HepG2 (cell line): ENCODE measurements at regions not wholly inside any gene's neighbourhood (a gene's known extent, or its start where the extent isn't known, plus 50 kb on each side); places are given as distances from the start of the nearest gene placed in this dataset.

ENCODE experiments used
- ATAC-seq: fragments of 200-7000 bp; cut with Tn5 transposase; 3 replicates; pipeline ENCODE4 v1.9.1; 2020; ENCODE audit warnings: mild to moderate bottlenecking, moderate library complexity
- BruUV-seq: library from RNA; stranded (reverse); fragments of 400-500 nt; replicated peaks from 2 replicates; lab custom pipeline; 2021; lab: Mats Ljungman, UMichigan
- CTCF ChIA-PET: fragments of 300-600 bp; formaldehyde crosslinking; extraction: SDS; loops from one replicate; lab custom pipeline; 2021; ENCODE audit warnings: low total read pairs, inconsistent platforms, low intra/inter-chr PET ratio; lab: Yijun Ruan, JAX
- POLR2A ChIA-PET: fragments of 350-600 bp; sonication (Branson Sonifier 250); formaldehyde crosslinking; loops from one replicate; lab custom pipeline; 2020; ENCODE audit warnings: antibody characterized with exemption, inconsistent platforms; lab: Yijun Ruan, JAX
- DNase-seq: peaks from one replicate; pipeline ENCODE4 v3.0.0-alpha.2; 2015; ENCODE audit warnings: low spot score
- FAIRE-seq: peaks from 3 replicates; lab custom pipeline; 2011; peaks lifted over from hg19 to GRCh38; lab: Jason Lieb, UNC
- H2AFZ ChIP-seq: one replicate; pipeline ENCODE4 v1.6.1; 2011; ENCODE audit warnings: low read length, inconsistent platforms
- H3K27ac ChIP-seq: fragments of 300-600 bp; 3 replicates; pipeline ENCODE4 v1.8.0; 2011; ENCODE audit warnings: mixed run types, mild to moderate bottlenecking, mixed read lengths, low read length, inconsistent platforms; ENCODE audit not compliant: insufficient read depth; ENCODE audit errors: extremely low read length
- H3K27me3 ChIP-seq, 2 experiments: fragments of 200-600 bp in 1 of 2; 2 replicates in 1 of 2; 3 replicates in 1 of 2; pipeline versions ENCODE4 v1.6.0 to v1.8.0; 2011; ENCODE audit warnings: low read length in 2 of 2, mild to moderate bottlenecking in 2 of 2, moderate library complexity in 2 of 2, inconsistent platforms in 1 of 2; ENCODE audit not compliant: insufficient read depth in 2 of 2, control insufficient read depth in 1 of 2
- H3K36me3 ChIP-seq, 2 experiments: fragments of 200-600 bp in 1 of 2; replicated peaks in 1 of 2; 2 replicates in 1 of 2; 3 replicates in 1 of 2; pipeline versions ENCODE4 v1.5.1 to v1.8.0; 2011; ENCODE audit warnings: low read length in 2 of 2, inconsistent platforms in 1 of 2; ENCODE audit not compliant: insufficient read depth in 2 of 2, control insufficient read depth in 1 of 2
- H3K4me1 ChIP-seq: 2 replicates; pipeline ENCODE4 v1.5.1; 2012; ENCODE audit warnings: low read length, inconsistent platforms; ENCODE audit not compliant: insufficient read depth
- H3K4me2 ChIP-seq: 2 replicates; pipeline ENCODE4 v1.6.0; 2011; ENCODE audit warnings: low read depth, low read length, inconsistent platforms
- H3K4me3 ChIP-seq, 3 experiments: fragments of 200-600 bp in 1 of 3; sonication (generic), shearing (Covaris generic) in 1 of 3; replicated peaks in 1 of 3; 2 replicates each; pipeline ENCODE4 v1.5.1; 2011 to 2016; ENCODE audit warnings: low read length in 3 of 3, inconsistent platforms in 2 of 3, low read depth in 2 of 3, mild to moderate bottlenecking in 2 of 3, control low read depth in 1 of 3, mixed read lengths in 1 of 3; ENCODE audit not compliant: insufficient read depth in 1 of 3
- H3K79me2 ChIP-seq: one replicate; pipeline ENCODE4 v1.6.1; 2011; ENCODE audit warnings: low read length, inconsistent platforms; ENCODE audit not compliant: insufficient read depth
- H3K9ac ChIP-seq: 2 replicates; pipeline ENCODE4 v1.6.0; 2011; ENCODE audit warnings: mild to moderate bottlenecking, low read depth, low read length, inconsistent platforms; ENCODE audit not compliant: insufficient read depth
- H3K9me3 ChIP-seq: 2 replicates; pipeline ENCODE4 v1.5.1; 2012; ENCODE audit warnings: mild to moderate bottlenecking, low read length
- H4K20me1 ChIP-seq: 2 replicates; pipeline ENCODE4 v1.6.0; 2011; ENCODE audit warnings: inconsistent platforms, mild to moderate bottlenecking, low read length, moderate library complexity; ENCODE audit not compliant: insufficient read depth
- BRCA1 ChIP-seq: sonication (generic); formaldehyde crosslinking; IDR thresholded peaks from 2 replicates; pipeline ENCODE4 v1.4.0; 2020; ENCODE audit warnings: missing genetic modification reagents
- CCAR2 ChIP-seq: fragments of 200-400 bp; formaldehyde crosslinking; optimal IDR thresholded peaks from 2 replicates; pipeline ENCODE3; 2018; ENCODE audit warnings: low read depth, mild to moderate bottlenecking, low read length, moderate library complexity
- CREB1 ChIP-seq, 2 experiments: fragments of 450-650 bp in 1 of 2; IDR thresholded peaks; 2 replicates each; pipeline ENCODE4 v1.6.1; 2016 to 2017; ENCODE audit warnings: control low read depth in 1 of 2, mild to moderate bottlenecking in 1 of 2, missing compliant biosample characterization in 1 of 2, missing genetic modification characterization in 1 of 2
- EHMT2 ChIP-seq: fragments of 200-600 bp; sonication (generic); IDR thresholded peaks from 2 replicates; pipeline ENCODE4 v1.7.0; 2017; ENCODE audit warnings: antibody characterized with exemption, low read depth, low read length, borderline replicate concordance
- HDAC6 ChIP-seq: fragments of 200-600 bp; sonication (generic); IDR thresholded peaks from 2 replicates; pipeline ENCODE4 v1.7.0; 2017; ENCODE audit warnings: mild to moderate bottlenecking, antibody characterized with exemption, low read length, low read depth
- KDM4B ChIP-seq: sonication (generic); formaldehyde crosslinking; IDR thresholded peaks from 2 replicates; pipeline ENCODE4 v1.4.0; 2020; ENCODE audit warnings: missing genetic modification reagents
- NCOA1 ChIP-seq: sonication (generic); formaldehyde crosslinking; IDR thresholded peaks from 2 replicates; pipeline ENCODE4 v1.9.0; 2021; ENCODE audit warnings: missing genetic modification reagents
- NFE2 ChIP-seq: sonication (generic); formaldehyde crosslinking; IDR thresholded peaks from 2 replicates; pipeline ENCODE4 v1.4.0; 2020; ENCODE audit warnings: missing genetic modification reagents
- NFYB ChIP-seq: sonication (generic); formaldehyde crosslinking; IDR thresholded peaks from 2 replicates; pipeline ENCODE4 v1.4.0; 2020; ENCODE audit warnings: missing genetic modification reagents
- RBAK ChIP-seq: sonication (generic); formaldehyde crosslinking; IDR thresholded peaks from 2 replicates; pipeline ENCODE4 v1.5.1; 2020; ENCODE audit warnings: mild to moderate bottlenecking, missing genetic modification reagents
- ZNF460 ChIP-seq: sonication (generic); formaldehyde crosslinking; IDR thresholded peaks from 2 replicates; pipeline ENCODE4 v1.5.1; 2020; ENCODE audit warnings: missing genetic modification reagents, mild to moderate bottlenecking, borderline replicate concordance
- ZNF496 ChIP-seq: sonication (generic); formaldehyde crosslinking; IDR thresholded peaks from 2 replicates; pipeline ENCODE4 v1.8.1; 2023; ENCODE audit warnings: mild to moderate bottlenecking, moderate library complexity, missing genetic modification reagents; ENCODE audit not compliant: insufficient replicate concordance
- whole genome bisulfite sequencing: methylation state at CpG from one replicate; pipeline ENCODE4 v1.1.6; 2017; ENCODE audit warnings: low lambda C conversion rate; 5-methylcytosine and 5-hydroxymethylcytosine counted together
- in situ Hi-C: cut with HindIII; loops from 2 replicates; pipeline ENCODE4 v1.10.0; 2017; ENCODE audit warnings: low pct_unique_long_range_greater_than_20kb; ENCODE audit not compliant: extremely low pct_ligation_motif_present
- intact Hi-C: fragments of 100-400 bp; cut with micrococcal nuclease; formaldehyde crosslinking; loops from one replicate; pipeline ENCODE4 v1.10.0; 2022; ENCODE audit not compliant: unreplicated experiment
- TF ChIP-seq, protein P1 (sequence below): sonication (generic); formaldehyde crosslinking; IDR thresholded peaks from 2 replicates; pipeline ENCODE4 v1.9.0; 2021; ENCODE audit warnings: missing genetic modification reagents, borderline replicate concordance
- TF ChIP-seq, protein P2 (sequence below): IDR thresholded peaks from 2 replicates; pipeline ENCODE4 v1.6.1; 2016; ENCODE audit warnings: mild to moderate bottlenecking, missing biosample characterization, missing genetic modification reagents
- TF ChIP-seq, protein P3 (sequence below): sonication (generic); formaldehyde crosslinking; IDR thresholded peaks from 2 replicates; pipeline ENCODE4 v1.8.0; 2022; ENCODE audit warnings: mild to moderate bottlenecking, missing genetic modification reagents, moderate library complexity
- TF ChIP-seq, protein P4 (sequence below): sonication (generic); formaldehyde crosslinking; IDR thresholded peaks from 2 replicates; pipeline ENCODE4 v1.4.0; 2020; ENCODE audit warnings: mild to moderate bottlenecking, missing genetic modification reagents

DNA sequence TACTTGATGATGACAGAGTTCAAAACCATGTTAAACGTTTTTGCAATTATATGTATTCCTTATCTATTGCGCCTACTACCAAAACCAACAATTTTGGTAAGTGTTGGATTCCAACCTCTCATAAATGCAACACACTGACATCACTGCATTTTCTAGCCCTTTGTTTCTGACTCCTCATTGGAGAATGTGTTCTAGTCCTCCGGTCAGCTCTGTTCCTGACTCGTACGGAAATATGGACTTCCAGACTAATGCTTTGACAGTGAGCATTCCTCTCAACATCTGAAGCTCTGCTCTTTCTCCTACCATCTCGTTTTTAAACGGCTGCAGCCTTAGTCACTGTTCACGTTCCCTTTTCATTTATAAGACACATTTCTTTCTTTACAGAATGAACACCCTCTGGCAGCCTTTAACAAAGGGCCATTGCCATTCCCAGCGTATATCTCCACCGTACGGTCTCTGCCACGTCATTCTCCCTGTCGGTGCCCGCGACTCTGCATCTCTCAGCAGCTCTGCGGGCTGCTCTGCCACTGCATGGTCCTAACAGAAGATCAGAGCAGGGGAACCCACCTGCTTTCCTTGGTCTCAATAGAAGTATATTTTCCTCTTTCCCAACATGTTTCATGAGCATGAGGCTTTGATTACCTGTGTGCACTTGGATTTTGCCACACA is 103.0 kb upstream of the SYNDIG1 start:
- POLR2A ChIA-PET, result no interaction called here

More for the DNA sequence above, 103.0 kb upstream of the SYNDIG1 start:
- Histone ChIP-seq H2AFZ (no peak overlapping the region), H3K9me3 (peaks cover 21% of the 10 kb centered on the region), H3K27ac (no peak overlapping the region), H3K4me1 (peaks cover 6% of the 10 kb centered on the region), H3K36me3 (no peaks in the 10 kb centered on the region), H3K4me2 (no peak overlapping the region), H4K20me1 (no peaks in the 10 kb centered on the region), H3K9ac (no peak overlapping the region), H3K4me3 (no peak overlapping the region), H3K79me2 (no peaks in the 10 kb centered on the region), H3K27me3 (peaks cover 0 to 16% of the 10 kb centered on the region in 2 experiments; a peak in 3 of 5 replicates)
- no peak for ATAC-seq
- TF ChIP-seq RBAK (CRISPR knock-in tag) (no peak), BRCA1 (CRISPR knock-in tag) (no peak), KDM4B (CRISPR knock-in tag) (no peak), HDAC6 (no peak), NFE2 (CRISPR knock-in tag) (no peak), ZNF496 (CRISPR knock-in tag) (no peak), EHMT2 (no peak), CREB1 (IDR thresholded peaks at IDR 0.05) (no peak), CREB1 (CRISPR knock-in tag; IDR thresholded peaks at IDR 0.05) (no peak), NFYB (CRISPR knock-in tag) (no peak), NCOA1 (CRISPR knock-in tag) (no peak), ZNF460 (no peak), CCAR2 (no peak)
- TF ChIP-seq, protein P1, sequence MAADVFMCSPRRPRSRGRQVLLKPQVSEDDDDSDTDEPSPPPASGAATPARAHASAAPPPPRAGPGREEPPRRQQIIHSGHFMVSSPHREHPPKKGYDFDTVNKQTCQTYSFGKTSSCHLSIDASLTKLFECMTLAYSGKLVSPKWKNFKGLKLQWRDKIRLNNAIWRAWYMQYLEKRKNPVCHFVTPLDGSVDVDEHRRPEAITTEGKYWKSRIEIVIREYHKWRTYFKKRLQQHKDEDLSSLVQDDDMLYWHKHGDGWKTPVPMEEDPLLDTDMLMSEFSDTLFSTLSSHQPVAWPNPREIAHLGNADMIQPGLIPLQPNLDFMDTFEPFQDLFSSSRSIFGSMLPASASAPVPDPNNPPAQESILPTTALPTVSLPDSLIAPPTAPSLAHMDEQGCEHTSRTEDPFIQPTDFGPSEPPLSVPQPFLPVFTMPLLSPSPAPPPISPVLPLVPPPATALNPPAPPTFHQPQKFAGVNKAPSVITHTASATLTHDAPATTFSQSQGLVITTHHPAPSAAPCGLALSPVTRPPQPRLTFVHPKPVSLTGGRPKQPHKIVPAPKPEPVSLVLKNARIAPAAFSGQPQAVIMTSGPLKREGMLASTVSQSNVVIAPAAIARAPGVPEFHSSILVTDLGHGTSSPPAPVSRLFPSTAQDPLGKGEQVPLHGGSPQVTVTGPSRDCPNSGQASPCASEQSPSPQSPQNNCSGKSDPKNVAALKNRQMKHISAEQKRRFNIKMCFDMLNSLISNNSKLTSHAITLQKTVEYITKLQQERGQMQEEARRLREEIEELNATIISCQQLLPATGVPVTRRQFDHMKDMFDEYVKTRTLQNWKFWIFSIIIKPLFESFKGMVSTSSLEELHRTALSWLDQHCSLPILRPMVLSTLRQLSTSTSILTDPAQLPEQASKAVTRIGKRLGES (CRISPR knock-in tag), result no peak
- TF ChIP-seq, protein P2, sequence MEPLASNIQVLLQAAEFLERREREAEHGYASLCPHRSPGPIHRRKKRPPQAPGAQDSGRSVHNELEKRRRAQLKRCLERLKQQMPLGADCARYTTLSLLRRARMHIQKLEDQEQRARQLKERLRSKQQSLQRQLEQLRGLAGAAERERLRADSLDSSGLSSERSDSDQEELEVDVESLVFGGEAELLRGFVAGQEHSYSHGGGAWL (CRISPR knock-in tag), result no peak
- TF ChIP-seq, protein P3, sequence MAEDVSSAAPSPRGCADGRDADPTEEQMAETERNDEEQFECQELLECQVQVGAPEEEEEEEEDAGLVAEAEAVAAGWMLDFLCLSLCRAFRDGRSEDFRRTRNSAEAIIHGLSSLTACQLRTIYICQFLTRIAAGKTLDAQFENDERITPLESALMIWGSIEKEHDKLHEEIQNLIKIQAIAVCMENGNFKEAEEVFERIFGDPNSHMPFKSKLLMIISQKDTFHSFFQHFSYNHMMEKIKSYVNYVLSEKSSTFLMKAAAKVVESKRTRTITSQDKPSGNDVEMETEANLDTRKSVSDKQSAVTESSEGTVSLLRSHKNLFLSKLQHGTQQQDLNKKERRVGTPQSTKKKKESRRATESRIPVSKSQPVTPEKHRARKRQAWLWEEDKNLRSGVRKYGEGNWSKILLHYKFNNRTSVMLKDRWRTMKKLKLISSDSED (CRISPR knock-in tag), result no peak
- TF ChIP-seq, protein P4, sequence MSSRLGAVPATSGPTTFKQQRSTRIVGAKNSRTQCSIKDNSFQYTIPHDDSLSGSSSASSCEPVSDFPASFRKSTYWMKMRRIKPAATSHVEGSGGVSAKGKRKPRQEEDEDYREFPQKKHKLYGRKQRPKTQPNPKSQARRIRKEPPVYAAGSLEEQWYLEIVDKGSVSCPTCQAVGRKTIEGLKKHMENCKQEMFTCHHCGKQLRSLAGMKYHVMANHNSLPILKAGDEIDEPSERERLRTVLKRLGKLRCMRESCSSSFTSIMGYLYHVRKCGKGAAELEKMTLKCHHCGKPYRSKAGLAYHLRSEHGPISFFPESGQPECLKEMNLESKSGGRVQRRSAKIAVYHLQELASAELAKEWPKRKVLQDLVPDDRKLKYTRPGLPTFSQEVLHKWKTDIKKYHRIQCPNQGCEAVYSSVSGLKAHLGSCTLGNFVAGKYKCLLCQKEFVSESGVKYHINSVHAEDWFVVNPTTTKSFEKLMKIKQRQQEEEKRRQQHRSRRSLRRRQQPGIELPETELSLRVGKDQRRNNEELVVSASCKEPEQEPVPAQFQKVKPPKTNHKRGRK (CRISPR knock-in tag), result no peak
- intact Hi-C loops, result no loop called here
- no TSS peak for BruUV-seq
- in situ Hi-C loops, result no loop called here
- CTCF ChIA-PET, result no interaction called here
- no peak for FAIRE-seq
- no peak for DNase-seq
- 29% methylated on average over 16 of the region's 16 CpGs for WGBS
